HG03520 (cell line): ENCODE measurements at regions not wholly inside any gene's neighbourhood (a gene's known extent, or its start where the extent isn't known, plus 50 kb on each side); places are given as distances from the start of the nearest gene placed in this dataset.

ENCODE experiments used
- ATAC-seq: cut with Tn5 transposase; IDR thresholded peaks from one replicate; pipeline ENCODE4 v1.9.1; 2021; ENCODE audit warnings: mild to moderate bottlenecking, moderate library complexity; ENCODE audit not compliant: unreplicated experiment

GRCh38 chr9:105912157-105912862 is 218.0 kb downstream of the TMEM38B start:
- no peak for ATAC-seq

GRCh38 chr9:105912863-105913516 is 218.6 kb downstream of the TMEM38B start:
- ATAC-seq, result no peak

DNA sequence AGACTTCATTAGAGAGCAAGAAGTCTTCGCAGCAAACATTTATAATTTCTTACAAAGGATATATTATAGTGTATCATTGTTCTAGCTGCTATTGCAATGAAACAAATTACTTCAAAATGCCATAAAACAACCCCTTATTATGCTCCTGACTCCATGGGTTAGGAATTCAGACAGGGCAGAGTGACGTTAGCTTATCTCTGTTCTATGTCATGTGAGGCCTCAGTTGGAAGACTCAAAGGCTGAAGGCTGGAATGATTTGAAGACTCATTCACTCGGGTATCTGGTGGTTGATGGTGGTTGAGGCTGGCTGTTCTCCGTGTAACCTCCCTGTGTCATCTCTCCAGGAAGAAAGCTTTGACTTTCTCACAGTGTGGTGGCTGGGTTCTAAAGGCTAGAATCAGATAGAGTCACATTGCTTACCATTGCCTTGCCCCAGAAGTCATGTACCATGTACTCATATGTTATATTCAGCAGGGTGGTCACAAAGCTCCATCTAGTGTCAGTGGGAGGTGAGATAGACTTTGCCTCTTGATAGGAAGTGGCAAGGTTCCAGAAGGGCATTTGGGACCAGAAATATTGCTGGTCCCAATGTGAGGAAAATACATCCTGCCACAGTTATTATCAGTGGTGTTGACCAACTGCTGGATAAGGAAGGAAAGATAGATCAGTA is 226.9 kb downstream of the TMEM38B start:
- ATAC-seq, result no peak

- no peak for ATAC-seq
Observed at GRCh38 chr9:105928416-105928815, 234.1 kb downstream of the TMEM38B start.

DNA sequence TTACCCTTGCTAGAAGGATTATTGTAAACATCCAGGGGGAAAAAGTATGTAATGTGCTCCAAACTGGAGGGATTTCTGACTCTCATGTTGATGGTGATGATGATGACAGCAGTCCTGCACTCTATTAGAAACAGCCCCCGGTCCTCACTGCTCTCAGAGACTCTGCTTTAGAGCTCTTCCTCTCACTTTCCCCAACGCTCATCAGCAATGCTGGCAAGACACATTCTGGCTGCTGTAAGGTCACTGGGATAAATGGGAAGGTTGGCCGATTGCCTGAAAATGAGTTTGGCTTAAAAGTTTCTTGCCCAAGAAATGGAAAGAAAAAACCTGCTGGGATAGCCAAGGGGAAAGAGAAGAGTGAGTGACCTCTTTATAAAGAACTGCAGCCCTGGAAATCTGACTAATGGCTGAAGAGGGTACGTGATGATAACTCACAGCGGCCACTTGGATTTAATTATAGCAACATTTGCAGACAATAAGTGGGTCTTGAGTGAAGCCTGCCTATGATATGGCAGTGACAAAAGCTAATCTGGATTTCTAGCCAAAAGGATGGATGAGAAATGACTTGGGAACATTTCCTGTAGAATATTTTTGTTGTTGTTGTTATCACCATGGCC is 235.8 kb downstream of the TMEM38B start:
- ATAC-seq, result no peak

GRCh38 chr9:105932276-105932675 is 237.9 kb downstream of the TMEM38B start:
- no peak for ATAC-seq

DNA sequence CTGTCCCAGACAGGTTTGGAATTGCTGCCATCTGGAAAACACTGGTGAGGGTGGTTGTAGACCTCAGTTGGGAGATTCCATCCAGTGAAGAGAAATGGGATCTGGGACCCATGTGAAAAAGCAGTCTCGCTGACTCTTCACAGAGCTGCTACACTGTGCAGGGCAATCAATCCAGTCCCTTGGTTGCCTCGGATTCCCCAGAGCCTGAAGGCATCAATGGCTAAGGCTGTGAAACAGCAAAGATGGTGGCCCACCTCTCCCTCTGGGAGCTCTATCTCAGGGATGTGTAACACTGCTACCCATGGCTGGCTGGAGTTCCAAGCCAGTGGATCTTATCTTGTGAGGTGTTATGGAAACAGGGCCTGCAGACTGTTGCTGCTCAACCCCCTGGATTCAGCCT is 256.1 kb downstream of the TMEM38B start:
- no peak for ATAC-seq

DNA sequence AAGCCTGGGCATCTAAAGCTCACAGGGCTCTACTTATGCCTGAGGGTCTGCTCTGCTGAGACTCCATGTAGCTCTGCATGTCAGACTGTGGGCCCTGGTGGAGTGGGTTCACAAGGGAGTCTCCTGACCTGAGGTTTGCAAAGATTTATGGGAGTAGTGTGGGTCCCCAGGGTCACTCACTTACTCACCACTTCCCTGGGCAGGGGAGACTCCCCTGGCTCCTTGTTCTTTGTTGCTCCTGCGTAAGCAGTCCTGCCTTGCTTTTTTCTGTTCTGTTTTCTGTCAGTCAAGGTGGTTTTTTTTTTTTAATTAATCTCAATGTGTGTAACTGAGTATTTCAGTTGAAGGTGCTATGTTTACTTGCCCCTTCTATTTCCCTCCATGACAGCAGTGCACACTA is 256.6 kb downstream of the TMEM38B start:
- ATAC-seq, result no peak

GRCh38 chr9:105954517-105954916 is 260.2 kb downstream of the TMEM38B start:
- ATAC-seq, result no peak

- no peak for ATAC-seq
Observed at GRCh38 chr9:105957830-105958229, 263.5 kb downstream of the TMEM38B start.

DNA sequence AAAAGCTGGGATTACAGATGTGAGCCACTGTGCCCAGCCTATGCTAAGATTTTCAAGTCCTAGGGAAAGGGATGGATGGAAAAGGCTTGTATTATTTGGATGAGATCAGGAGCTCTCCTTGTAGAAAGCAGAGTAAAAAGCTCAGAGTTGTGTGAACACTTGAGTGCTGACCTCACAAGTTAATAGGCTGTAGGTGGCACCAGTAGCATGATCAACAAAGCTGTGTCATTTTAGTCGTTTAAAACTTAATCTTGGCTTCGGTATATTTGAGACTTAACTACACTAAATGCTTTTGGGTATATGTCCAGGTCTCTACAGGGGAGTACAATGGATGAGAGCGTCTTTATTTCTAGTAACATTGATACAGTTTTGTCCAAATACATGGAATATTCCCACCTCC is 264.2 kb downstream of the TMEM38B start:
- ATAC-seq, result no peak

- ATAC-seq, result no peak
Observed at GRCh38 chr9:105959531-105959930, 265.2 kb downstream of the TMEM38B start.

GRCh38 chr9:105963343-105964099 is 269.2 kb downstream of the TMEM38B start:
- ATAC-seq, result no peak

DNA sequence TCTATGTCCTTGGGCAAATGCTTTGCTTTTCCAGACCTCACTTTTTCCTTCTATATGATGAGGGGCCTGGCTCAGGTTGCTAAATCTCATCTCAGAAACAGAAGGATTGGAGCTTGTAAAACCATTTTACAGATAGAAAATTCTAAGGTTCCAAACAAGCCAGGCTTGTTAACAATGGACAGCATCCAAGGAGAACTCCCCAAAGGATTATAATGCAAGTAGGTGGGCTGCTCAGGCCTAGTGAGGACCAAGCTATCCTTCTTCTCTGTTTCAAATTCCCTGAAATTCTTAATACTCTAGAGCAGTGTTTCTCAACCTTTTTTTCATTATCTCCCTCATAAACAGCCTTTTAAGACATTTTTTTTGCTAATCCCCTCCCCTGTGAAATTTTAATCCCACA is 269.8 kb downstream of the TMEM38B start:
- ATAC-seq, result no peak

GRCh38 chr9:105966834-105967233 is 272.5 kb downstream of the TMEM38B start:
- no peak for ATAC-seq

DNA sequence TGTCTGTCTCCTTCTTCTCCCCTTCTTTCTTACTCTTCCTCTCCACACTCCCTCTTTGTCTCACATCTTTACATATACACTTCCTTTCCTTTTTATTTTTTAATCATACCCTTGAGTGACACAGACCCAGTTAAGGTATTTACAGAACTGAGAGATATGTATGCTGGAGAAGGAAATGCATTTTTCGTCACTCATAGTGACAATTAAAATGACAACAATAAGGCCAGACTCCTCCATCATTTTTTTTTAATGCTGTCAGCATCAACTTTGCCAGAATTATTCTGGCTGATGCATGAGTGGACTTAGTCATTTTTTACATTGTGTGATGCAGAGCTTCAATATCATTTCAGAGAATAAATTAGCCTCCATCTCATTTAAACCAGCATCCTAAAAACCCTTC is 272.9 kb downstream of the TMEM38B start:
- ATAC-seq, result no peak

GRCh38 chr9:105967797-105968196 is 273.5 kb downstream of the TMEM38B start:
- no peak for ATAC-seq

DNA sequence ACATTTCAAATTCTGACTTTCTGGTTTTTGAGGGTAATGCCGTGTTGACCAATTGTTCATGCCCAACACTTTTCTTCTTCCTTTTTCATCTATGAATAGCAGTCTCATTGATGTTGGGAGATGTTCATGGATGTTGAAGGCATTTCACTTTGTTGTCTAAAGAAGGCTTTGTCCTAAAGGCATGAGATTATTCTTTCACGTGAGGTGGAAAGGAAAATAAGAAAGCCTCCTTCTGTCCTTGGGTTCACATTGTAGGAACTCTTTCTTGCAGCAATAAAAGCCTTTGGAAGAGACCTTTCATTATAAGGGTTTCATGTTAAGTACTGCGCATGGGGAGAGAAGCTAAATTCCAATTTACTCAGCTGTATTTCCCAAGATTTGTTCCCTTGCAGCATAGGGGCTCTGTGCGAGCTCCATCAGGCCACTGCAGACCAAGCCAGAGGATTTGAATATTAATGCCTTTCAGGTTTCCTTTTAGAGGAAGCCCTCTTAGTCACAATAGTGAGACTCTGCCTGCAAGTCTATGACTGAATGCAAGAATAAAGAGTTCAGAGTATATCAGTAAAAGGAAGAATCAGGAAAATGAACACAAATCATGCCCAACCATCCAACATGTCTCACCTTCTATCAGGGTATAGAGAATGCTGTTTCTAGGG is 274.6 kb downstream of the TMEM38B start:
- ATAC-seq, result no peak

GRCh38 chr9:105969636-105970035 is 275.3 kb downstream of the TMEM38B start:
- no peak for ATAC-seq

DNA sequence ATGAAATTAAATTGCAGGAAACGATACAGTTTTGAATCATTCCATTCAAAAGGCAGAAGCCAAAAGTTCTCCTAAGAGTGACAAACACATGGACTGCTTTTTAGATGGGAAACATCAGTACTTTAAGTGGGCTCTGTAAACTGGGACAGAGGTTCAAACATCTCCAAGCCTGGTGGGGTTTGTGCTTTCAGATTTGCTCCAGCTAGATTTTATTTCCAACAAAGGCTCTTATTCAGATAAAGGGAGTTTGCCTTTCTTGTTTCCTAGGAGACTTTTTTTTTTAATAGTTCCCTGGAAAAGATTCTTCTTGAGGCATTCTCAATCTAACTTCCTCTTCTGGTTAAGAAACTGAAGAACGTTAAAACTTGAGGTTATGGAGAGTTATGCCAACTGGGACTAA is 277.6 kb downstream of the TMEM38B start:
- ATAC-seq, result no peak
